Activated CD4-positive, alpha-beta T cell treated with anti-CD3 and anti-CD28 coated beads, Interleukin-10, Interleukin-2, amounts not matched to agents 100 ng/mL and 50 ng/mL, durations not matched to agents 16 hours and 8 hours (primary cell): ENCODE measurements at regions not wholly inside any gene's neighbourhood (a gene's known extent, or its start where the extent isn't known, plus 50 kb on each side); places are given as distances from the start of the nearest gene placed in this dataset.
A peak's percentile ranks its signal among the peaks of the same experiment; 100 is the strongest.
"Not testable (repeated sequence)": the region's sequence is repeated elsewhere in the genome, so short reads cannot be mapped to it uniquely, and the experiment has no call there.

Experiments used
- DNase-seq: peaks from one replicate; pipeline ENCODE4 v3.0.0-alpha.2; 2020

DNA sequence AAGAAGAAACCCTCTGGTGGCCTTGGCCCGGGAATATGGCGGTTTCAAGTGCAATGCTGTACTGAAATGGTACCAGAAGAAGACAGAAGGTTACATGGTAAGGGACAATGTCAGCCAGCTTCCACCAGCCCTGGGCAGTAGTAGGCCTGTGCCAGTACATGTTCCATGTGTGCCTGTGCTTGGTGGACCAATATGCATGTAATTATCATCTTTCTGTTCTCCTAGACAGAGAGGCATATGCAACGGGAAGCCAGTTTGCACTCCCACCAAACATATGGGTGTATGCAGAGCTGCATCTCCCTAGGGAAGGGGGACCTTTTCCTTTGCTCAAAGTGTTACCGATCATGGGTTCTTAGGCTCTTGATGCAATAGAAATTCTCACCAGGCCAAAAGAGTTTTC lies 80.9 kb upstream of the ADORA2B start:
- DNase-seq, result not testable (repeated sequence)

- not testable (repeated sequence) for DNase-seq
Observed at GRCh38 chr17:15864472-15864871, 80.5 kb upstream of the ADORA2B start.

GRCh38 chr17:15866015-15866414 lies 78.9 kb upstream of the ADORA2B start:
- not testable (repeated sequence) for DNase-seq

DNA sequence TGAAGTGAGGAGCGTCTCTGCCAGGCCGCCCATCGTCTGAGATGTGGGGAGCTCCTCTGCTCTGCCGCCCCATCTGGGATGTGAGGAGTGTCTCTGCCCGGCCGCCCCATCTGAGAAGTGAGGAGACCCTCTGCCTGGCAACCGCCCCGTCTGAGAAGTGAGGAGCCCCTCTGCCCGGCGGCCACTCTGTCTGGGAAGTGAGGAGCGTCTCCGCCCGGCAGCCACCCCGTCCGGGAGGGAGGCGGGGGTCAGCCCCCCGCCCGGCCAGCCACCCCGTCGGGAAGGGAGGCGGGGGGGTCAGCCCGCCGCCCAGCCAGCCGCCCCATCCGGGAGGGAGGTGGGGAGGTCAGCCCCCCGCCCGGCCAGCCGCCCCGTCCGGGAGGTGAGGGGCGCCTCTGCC lies 77.6 kb upstream of the ADORA2B start:
- DNase-seq, result not testable (repeated sequence)

DNA sequence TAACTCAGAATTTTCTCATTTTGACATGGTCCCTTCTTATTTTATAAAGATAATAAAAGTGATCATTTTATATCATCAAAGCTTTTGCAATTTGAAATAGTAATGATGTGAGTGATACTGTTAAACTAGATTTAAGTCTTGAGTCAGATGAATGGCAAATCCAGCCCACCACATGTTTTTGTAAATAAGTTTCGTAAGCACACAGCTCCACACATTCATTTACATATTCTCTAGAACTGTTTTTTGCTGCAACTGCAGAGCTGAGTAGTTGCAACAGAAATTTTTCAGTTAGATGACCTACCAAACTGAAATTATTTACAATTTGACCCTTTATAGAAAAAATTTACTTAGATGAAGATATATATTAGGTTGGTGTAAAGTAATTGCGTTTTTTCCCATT lies 75.1 kb upstream of the ADORA2B start:
- DNase-seq, result not testable (repeated sequence)

- DNase-seq, result not testable (repeated sequence)
Observed at GRCh38 chr17:15872677-15873076, 72.3 kb upstream of the ADORA2B start.

GRCh38 chr17:15877882-15878500 lies 66.9 kb upstream of the ADORA2B start:
- DNase-seq, result not testable (repeated sequence)

GRCh38 chr17:15882058-15882720 lies 62.7 kb upstream of the ADORA2B start:
- no peak for DNase-seq

- no peak for DNase-seq
Observed at GRCh38 chr17:15882777-15883176, 62.2 kb upstream of the ADORA2B start.

- peak; percentile 7 for DNase-seq
Observed at GRCh38 chr17:15883617-15884111, 61.3 kb upstream of the ADORA2B start.

DNA sequence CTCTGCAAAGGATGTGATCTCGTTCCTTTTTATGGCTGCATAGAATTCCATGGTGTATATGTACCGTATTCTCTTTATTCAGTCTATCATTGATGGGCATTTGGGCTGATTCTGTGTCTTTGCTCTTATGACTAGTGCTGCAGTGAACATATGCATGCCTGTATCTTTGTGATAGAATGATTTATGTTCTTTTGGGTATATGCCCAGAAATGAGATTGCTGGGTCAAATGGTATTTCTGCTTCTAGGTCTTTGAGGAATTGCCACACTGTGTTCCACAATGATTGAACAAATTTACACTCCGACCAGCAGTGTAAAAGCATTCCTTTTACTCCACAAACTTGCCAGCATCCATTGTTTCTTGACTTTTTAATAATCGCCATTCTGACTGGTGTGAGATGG lies 60.2 kb upstream of the ADORA2B start:
- DNase-seq, result no peak

DNA sequence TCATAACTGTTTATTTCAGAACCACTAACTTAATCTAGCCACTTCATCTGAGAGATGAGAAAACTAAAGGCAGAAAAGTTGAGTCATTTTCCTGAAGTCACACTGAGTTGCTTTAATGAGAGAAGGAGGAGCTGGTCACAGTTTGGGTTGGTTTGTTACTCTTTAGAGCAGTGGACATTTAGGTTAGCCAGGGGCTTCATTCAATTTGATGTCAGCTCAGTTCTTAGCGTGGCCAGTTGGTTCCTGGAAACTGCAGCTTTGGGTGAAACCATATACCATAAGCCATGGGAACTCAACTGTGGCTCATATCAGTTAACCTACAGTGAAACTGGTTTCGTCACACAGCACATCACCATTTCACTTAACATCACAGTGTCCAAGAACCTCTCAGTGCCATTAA lies 59.2 kb upstream of the ADORA2B start:
- DNase-seq, result peak; percentile 55

DNA sequence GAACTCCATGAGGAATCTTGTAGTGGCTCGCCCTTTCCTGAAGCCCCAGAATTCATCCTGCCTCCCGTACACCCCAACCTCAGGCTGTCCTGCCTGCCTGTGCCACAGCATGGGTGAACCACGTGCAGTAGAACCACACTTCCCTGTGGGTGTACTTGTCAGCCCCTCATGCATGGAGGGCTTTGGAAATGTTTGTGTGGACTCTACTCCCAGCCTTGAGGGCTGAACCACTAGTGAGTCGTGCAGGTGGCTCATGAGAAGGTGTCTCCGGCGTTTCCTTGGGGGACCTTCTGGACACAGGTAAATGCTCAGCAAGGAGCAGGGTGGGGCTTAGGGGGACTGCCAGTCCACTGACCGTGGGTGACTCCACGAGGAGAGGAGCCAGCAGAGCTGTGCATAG lies 58.7 kb upstream of the ADORA2B start:
- no peak for DNase-seq

GRCh38 chr17:15886804-15887203 lies 58.1 kb upstream of the ADORA2B start:
- no peak for DNase-seq

DNA sequence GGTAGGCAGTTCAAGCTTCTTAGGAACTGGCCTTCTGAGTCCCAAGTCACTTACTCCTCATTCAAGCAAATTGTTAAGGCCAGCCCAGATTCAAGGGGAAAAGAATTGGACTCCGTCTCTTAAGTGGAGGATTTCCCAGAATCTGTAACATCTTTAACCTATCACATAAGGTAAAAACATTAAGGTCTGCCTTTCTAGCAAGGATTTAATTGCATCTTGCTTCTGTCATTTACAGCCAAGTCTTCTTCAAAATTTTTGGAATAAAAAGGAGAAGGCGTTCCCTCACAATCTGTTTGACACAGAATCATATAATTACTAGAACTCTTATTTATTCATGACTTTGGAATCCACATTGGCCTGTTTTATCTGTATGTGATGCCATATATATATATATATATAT lies 56.5 kb upstream of the ADORA2B start:
- DNase-seq, result no peak

DNA sequence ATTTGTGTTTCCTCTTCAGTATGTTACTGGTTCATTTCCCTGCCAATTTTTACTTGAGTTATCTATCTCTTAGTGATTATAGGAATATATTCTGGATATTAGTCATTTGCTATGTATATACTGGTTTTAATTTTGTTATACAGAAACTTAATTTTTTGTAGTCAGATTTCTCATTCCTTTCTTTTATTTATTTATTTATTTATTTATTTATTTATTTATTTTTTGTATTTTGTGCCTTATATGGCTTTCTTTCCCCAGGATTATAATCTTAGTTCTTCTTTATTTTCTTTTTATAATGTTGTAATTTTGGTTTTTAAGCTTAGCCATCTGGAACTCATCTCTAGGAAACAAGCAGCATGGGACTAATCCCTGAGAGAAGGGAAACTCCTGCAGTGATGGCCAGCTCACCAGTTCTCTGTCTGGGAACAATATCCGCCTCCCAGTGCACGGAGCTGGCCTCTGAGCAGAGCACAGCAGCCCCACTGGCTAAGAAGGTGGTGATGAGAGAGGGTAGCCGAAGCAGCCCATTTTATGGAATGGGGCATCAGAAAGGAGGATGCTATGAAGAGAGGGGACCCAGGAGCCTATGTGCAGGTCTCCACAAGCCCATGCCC lies 54.5 kb upstream of the ADORA2B start:
- no peak for DNase-seq

DNA sequence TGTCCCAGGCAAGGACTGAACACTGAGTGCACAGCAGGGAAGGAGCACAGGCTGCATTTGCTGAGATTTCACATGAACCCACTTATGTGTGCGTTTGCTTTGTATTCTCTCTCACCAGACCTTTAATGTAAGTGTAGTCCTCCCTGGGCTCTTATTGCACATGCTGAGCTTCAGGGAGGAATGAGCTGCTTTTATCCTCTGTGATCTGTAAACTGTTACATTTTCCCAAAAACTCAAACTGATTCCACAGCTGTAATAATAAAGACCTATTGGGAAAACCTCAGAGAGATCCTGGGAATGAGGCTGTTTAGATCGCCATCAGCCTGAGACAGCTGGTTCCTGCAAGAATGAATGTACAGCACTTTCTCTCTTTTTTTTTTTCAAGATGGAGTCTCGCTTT lies 53.6 kb upstream of the ADORA2B start:
- no peak for DNase-seq

GRCh38 chr17:15892244-15892643 lies 52.7 kb upstream of the ADORA2B start:
- no peak for DNase-seq

- DNase-seq, result no peak
Observed at GRCh38 chr17:15892731-15893657, 51.9 kb upstream of the ADORA2B start.

GRCh38 chr17:15893658-15894024 lies 51.3 kb upstream of the ADORA2B start:
- no peak for DNase-seq

GRCh38 chr17:15894258-15894657 lies 50.7 kb upstream of the ADORA2B start:
- DNase-seq, result no peak

DNA sequence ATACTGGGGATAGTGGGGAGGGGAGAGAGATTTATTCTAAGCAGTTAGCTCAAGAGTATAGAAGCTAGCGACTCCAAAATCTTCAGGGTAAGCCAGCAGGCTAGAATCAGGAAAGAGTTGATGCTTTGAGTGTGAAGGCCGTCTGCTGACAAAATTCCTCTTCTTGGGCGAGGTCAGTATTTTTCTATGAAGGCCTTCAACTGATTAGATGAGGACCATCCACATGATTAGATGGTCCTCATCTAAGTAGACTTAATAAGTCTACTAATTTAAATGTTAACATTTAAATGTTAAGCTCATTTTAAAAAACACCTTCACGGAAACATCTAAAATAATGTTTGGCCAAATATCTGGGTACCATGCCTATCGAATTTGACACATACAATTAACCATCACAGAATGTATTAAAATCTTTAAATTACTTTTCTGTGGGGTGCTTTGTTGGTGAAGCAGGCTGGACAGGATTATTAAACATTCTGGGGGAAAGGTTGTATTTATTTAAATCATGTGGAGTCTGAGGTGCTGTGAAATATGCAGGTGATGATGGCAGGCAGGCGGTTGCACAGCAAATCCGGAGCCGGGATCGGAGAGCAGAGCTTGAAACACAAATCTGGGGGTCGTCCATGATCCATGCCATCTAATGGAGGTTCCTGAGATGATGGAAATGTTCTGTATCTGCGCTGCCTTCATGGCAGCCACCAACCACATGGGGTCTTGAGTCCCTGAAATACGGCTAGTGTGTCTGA lies 49.8 kb upstream of the ADORA2B start:
- DNase-seq, result no peak
